NT2/D1 (cell line): ENCODE measurements at regions not wholly inside any gene's neighbourhood (a gene's known extent, or its start where the extent isn't known, plus 50 kb on each side); places are given as distances from the start of the nearest gene placed in this dataset.
"Not testable (repeated sequence)": the region's sequence is repeated elsewhere in the genome, so short reads cannot be mapped to it uniquely, and the experiment has no call there.

Source experiments
- DNase-seq: peaks from one replicate; pipeline ENCODE4 v3.0.0-alpha.2; 2011; ENCODE audit warnings: low read depth, low spot score
- H3K27me3 ChIP-seq: 2 replicates; pipeline ENCODE4 v1.6.0; 2011; ENCODE audit warnings: mild to moderate bottlenecking; ENCODE audit not compliant: insufficient read length, insufficient read depth
- H3K36me3 ChIP-seq: 2 replicates; pipeline ENCODE4 v1.6.1; 2011; ENCODE audit warnings: mild to moderate bottlenecking, low read length, mixed read lengths; ENCODE audit not compliant: insufficient read depth, insufficient read length
- H3K4me1 ChIP-seq: 2 replicates; pipeline ENCODE4 v1.5.1; 2011; ENCODE audit not compliant: insufficient read depth, insufficient read length
- H3K4me3 ChIP-seq: 2 replicates; pipeline ENCODE4 v1.5.1; 2011; ENCODE audit warnings: low read depth; ENCODE audit not compliant: insufficient read length
- H3K9ac ChIP-seq: 2 replicates; pipeline ENCODE4 v1.6.0; 2011; ENCODE audit warnings: low read depth; ENCODE audit not compliant: insufficient read length
- H3K9me3 ChIP-seq: 2 replicates; pipeline ENCODE4 v1.5.1; 2011; ENCODE audit warnings: mild to moderate bottlenecking, low read length; ENCODE audit not compliant: insufficient read depth
- SUZ12 ChIP-seq: IDR thresholded peaks from 2 replicates; pipeline ENCODE4 v1.6.1; 2011; ENCODE audit not compliant: insufficient read length, insufficient read depth; ENCODE audit errors: extremely low read depth
- YY1 ChIP-seq: IDR thresholded peaks from 2 replicates; pipeline ENCODE4 v1.6.1; 2011; ENCODE audit not compliant: insufficient read length, insufficient read depth
- ZNF274 ChIP-seq: IDR thresholded peaks from 2 replicates; pipeline ENCODE4 v1.6.1; 2011; ENCODE audit warnings: mild to moderate bottlenecking, low read depth, low read length

GRCh38 chr2:242088471-242089212 lies 219.1 kb downstream of the RTP5 start:
- no peaks in the 10 kb centered on the region for H3K9me3 ChIP-seq
- H3K36me3 ChIP-seq = no peaks in the 10 kb centered on the region
- TF ChIP-seq YY1 (no peak), SUZ12 (no peak), ZNF274 (no peak)
- H3K27me3 ChIP-seq = peaks cover 24% of the 10 kb centered on the region
- peak; percentile 68 for DNase-seq
- H3K9ac ChIP-seq = peak overlapping the region; percentile 72
- no peaks in the 10 kb centered on the region for H3K4me1 ChIP-seq
- peak overlapping the region; percentile 66 for H3K4me3 ChIP-seq

- peaks cover 24% of the 10 kb centered on the region for H3K27me3 ChIP-seq
- not testable (repeated sequence) for H3K4me1 ChIP-seq, DNase-seq, H3K9ac ChIP-seq, H3K36me3 ChIP-seq, H3K9me3 ChIP-seq
- H3K4me3 ChIP-seq = peak overlapping the region; percentile 66
Observed at GRCh38 chr2:242089213-242089549, 219.7 kb downstream of the RTP5 start.

- not testable (repeated sequence) for H3K9me3 ChIP-seq, H3K36me3 ChIP-seq, DNase-seq, H3K9ac ChIP-seq, H3K27me3 ChIP-seq, H3K4me3 ChIP-seq, H3K4me1 ChIP-seq
Observed at GRCh38 chr2:242097278-242097677, 227.7 kb downstream of the RTP5 start.

GRCh38 chr2:242098034-242098433 lies 228.5 kb downstream of the RTP5 start:
- Histone ChIP-seq H3K4me1 (no peaks in the 10 kb centered on the region), H3K9ac (no peak overlapping the region), H3K9me3 (no peaks in the 10 kb centered on the region), H3K27me3 (no peaks in the 10 kb centered on the region), H3K4me3 (no peak overlapping the region), H3K36me3 (peaks cover 5% of the 10 kb centered on the region)
- DNase-seq = no peak
- TF ChIP-seq ZNF274 = no peak
- TF ChIP-seq YY1 = no peak
- no peak for TF ChIP-seq SUZ12

GRCh38 chr2:242098445-242099128 lies 229.1 kb downstream of the RTP5 start:
- no peak for DNase-seq
- H3K9ac ChIP-seq = no peak overlapping the region
- no peaks in the 10 kb centered on the region for H3K27me3 ChIP-seq
- no peak overlapping the region for H3K4me3 ChIP-seq
- peaks cover 5% of the 10 kb centered on the region for H3K36me3 ChIP-seq
- H3K4me1 ChIP-seq = no peaks in the 10 kb centered on the region
- TF ChIP-seq ZNF274 (no peak), SUZ12 (no peak), YY1 (no peak)
- H3K9me3 ChIP-seq = no peaks in the 10 kb centered on the region

GRCh38 chr2:242103093-242103492 lies 233.6 kb downstream of the RTP5 start:
- not testable (repeated sequence) for DNase-seq, H3K4me1 ChIP-seq, H3K27me3 ChIP-seq, H3K9ac ChIP-seq, H3K36me3 ChIP-seq, H3K4me3 ChIP-seq, H3K9me3 ChIP-seq

- not testable (repeated sequence) for H3K27me3 ChIP-seq, H3K9ac ChIP-seq, H3K4me1 ChIP-seq, H3K36me3 ChIP-seq, H3K9me3 ChIP-seq, DNase-seq, H3K4me3 ChIP-seq
Observed at GRCh38 chr2:242104202-242104956, 234.8 kb downstream of the RTP5 start.

GRCh38 chr2:242107065-242107464 lies 237.5 kb downstream of the RTP5 start:
- not testable (repeated sequence) for H3K27me3 ChIP-seq, H3K4me3 ChIP-seq, H3K9me3 ChIP-seq, H3K36me3 ChIP-seq, H3K9ac ChIP-seq, H3K4me1 ChIP-seq, DNase-seq

- H3K9me3 ChIP-seq, H3K4me1 ChIP-seq, H3K27me3 ChIP-seq, H3K36me3 ChIP-seq, H3K9ac ChIP-seq, H3K4me3 ChIP-seq, DNase-seq: not testable (repeated sequence)
Observed at GRCh38 chr2:242108797-242109500, 239.4 kb downstream of the RTP5 start.

- not testable (repeated sequence) for H3K36me3 ChIP-seq, H3K4me1 ChIP-seq, DNase-seq, H3K9me3 ChIP-seq, H3K9ac ChIP-seq, H3K4me3 ChIP-seq, H3K27me3 ChIP-seq
Observed at GRCh38 chr2:242109819-242110218, 240.3 kb downstream of the RTP5 start.
